ENCODE measurements at regions not wholly inside any gene's neighbourhood (a gene's known extent, or its start where the extent isn't known, plus 50 kb on each side); places are given as distances from the start of the nearest gene placed in this dataset.

DNA sequence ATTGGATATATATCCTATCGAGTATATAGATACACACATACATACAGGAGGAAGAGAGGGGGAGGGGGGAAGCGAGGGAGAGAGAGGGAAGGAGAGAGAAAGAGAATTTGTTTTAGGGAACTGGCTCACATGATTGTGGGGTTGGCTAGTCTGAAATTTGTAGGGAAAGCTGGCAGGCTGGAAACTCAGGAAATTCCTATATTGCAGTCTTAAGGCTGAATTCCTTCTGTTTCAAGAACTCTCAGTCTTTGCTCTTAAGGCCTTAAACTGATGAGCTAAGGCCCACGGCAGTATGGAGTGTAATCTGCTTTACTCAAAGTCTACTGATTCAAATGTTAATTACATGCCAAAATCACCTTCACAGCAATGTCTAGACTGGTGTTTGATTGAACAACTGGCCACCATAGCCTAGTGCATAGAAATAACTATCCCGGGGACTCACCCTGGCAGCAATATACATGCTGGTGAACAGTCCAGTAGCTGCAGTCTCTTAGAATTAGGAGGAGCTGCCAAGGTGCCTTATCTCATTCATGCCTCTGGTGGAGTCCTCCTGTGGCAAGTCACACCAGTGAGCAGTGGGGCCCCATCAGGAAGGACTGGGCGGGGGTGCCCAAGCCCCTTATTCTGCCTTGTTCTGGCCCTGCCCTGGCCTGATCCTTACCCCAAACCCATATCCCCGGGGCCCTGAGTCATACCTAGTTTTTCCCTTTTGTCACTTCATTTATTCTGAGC is 59.7 kb upstream of the AMPD3 start:
- peak overlapping the region; percentile 47 for H3K27ac ChIP-seq
- TF ChIP-seq, protein P1, sequence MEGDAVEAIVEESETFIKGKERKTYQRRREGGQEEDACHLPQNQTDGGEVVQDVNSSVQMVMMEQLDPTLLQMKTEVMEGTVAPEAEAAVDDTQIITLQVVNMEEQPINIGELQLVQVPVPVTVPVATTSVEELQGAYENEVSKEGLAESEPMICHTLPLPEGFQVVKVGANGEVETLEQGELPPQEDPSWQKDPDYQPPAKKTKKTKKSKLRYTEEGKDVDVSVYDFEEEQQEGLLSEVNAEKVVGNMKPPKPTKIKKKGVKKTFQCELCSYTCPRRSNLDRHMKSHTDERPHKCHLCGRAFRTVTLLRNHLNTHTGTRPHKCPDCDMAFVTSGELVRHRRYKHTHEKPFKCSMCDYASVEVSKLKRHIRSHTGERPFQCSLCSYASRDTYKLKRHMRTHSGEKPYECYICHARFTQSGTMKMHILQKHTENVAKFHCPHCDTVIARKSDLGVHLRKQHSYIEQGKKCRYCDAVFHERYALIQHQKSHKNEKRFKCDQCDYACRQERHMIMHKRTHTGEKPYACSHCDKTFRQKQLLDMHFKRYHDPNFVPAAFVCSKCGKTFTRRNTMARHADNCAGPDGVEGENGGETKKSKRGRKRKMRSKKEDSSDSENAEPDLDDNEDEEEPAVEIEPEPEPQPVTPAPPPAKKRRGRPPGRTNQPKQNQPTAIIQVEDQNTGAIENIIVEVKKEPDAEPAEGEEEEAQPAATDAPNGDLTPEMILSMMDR (IDR thresholded peaks at IDR 0.05), result no peak
- no peak for TF ChIP-seq ZFX (IDR thresholded peaks at IDR 0.05; ENCODE audit: borderline replicate concordance)

DNA sequence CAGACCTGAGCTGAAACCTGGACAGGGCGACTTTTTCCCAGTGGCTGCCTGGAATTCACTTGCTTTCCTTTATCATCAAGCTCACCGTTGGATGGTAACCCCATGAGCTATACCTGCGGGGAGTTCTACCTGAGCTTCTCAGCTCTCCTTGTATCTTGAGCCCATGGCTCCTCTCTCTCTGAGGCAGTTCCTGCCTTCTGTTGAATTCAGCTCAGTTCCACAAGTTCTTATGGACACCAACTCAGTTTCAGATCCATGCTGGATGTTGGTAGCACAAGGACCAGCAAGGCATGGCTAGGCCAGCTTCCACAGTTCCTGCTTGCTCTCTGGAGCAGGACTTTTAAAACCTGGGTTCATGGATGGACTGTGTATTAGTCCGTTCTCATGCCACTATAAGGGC is 58.3 kb upstream of the AMPD3 start:
- no peak overlapping the region for H3K27ac ChIP-seq
- TF ChIP-seq ZFX (IDR thresholded peaks at IDR 0.05; ENCODE audit: borderline replicate concordance), result no peak
- TF ChIP-seq, protein P1 (IDR thresholded peaks at IDR 0.05), result no peak

DNA sequence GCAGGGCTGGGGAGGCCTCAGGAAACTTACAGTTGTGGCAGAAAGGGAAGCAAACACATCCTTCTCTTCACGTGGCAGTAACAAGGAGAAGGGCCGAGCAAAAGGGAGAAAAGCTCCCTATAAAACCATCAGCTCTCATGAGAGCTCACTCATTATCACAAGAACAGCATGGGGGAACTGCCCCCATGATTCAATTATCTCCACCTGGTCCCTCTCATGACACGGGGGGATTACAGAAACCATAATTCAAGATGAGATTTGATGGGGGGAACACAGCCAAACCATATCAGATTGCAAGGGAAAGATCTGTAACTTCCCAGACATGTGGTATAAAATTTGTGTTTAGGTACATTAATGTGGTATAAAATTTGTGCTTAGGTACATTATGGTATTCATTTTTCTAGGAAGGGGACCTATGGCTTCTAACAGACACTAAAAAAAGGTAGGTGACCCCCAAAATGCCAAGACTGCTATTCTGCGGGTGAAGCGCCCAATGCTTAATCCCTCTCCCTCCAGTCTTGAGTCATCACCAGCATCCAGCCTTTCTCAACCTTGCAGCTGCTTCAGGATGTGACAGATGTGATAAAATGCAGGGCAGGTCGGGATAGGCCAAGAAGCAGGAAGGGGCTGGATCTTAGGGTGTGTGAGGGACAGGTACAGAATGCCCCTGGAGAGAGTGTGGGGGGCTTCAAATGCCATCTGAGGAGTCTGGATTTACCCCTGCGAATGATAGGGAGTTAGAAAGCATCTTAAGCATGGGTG is 57.7 kb upstream of the AMPD3 start:
- no peak for TF ChIP-seq ZFX (IDR thresholded peaks at IDR 0.05; ENCODE audit: borderline replicate concordance)
- TF ChIP-seq, protein P1 (IDR thresholded peaks at IDR 0.05), result no peak
- H3K27ac ChIP-seq, result no peak overlapping the region

DNA sequence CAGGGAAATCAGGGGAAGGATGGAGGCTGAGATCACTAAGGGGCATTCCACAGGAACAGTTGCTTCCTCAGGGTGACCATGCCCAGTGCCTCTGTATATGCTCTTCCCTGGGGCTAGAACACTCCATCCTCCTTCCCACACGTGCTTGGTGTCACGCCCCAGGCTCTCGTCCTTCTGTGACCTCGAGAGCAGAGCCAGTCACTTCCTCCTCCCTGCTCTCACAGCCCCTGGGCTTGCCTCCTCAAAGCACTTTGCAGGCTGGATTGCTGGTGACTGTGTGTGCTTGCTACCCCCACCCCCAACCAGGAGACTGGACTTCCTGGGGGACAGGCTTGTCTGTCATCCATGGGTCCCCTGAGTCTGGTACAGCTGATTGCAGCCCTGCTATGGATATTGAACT is 56.5 kb upstream of the AMPD3 start:
- TF ChIP-seq, protein P1 (IDR thresholded peaks at IDR 0.05), result no peak
- TF ChIP-seq ZFX (IDR thresholded peaks at IDR 0.05; ENCODE audit: borderline replicate concordance), result no peak
- H3K27ac ChIP-seq, result no peak overlapping the region

DNA sequence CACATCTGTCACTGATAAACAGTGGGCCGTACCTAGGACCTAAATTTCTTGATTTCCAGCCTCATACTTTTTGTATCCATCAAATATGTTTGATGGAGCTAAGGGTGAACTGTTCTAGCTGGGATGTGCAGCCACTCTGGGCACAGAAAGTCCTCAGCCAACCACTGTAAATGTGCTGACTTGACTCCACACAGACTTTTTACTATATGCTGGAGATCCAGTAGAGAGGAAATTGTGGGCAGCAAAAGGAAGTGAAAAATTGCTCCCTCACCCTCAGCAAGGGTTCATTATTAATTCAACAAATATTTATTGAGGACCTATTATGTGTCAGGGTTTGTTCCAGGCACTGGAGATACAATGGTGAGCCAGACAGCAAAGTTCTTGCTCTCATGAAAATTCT is 54.2 kb upstream of the AMPD3 start:
- TF ChIP-seq, protein P1 (IDR thresholded peaks at IDR 0.05), result no peak
- TF ChIP-seq ZFX (IDR thresholded peaks at IDR 0.05; ENCODE audit: borderline replicate concordance), result no peak
- no peak overlapping the region for H3K27ac ChIP-seq

DNA sequence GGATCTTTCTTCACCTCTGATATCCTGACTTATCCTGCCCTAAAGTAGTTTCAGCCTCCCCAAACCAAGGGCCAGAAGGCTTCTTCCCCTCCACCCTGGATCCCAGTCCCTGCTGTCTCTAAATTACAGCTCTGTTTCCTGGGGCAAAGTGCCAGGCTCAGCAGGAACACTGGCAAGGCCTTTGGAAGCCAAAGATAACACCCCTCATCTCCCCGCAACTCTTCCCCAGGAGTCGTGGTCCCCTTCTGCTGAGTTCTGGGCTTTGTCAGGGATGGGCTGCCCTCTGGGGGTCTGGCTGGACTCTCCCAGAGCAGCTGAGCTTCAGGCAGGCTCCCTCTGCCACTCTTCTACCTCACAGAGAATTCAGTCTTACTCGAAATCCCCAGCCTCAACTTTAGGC is 53.8 kb upstream of the AMPD3 start:
- TF ChIP-seq, protein P1 (IDR thresholded peaks at IDR 0.05), result no peak
- TF ChIP-seq ZFX (IDR thresholded peaks at IDR 0.05; ENCODE audit: borderline replicate concordance), result no peak
- H3K27ac ChIP-seq, result no peak overlapping the region
